Small intestine (tissue), 7 donors: ENCODE measurements at regions not wholly inside any gene's neighbourhood (a gene's known extent, or its start where the extent isn't known, plus 50 kb on each side); places are given as distances from the start of the nearest gene placed in this dataset.

ENCODE experiments used
- DNase-seq, 2 donors: peaks; one replicate each; pipeline versions ENCODE4 v3.0.0 to v3.0.0-alpha.2; 2013
- FAIRE-seq: peaks from 2 replicates; lab custom pipeline; 2012; peaks lifted over from hg19 to GRCh38; lab: Jason Lieb, UNC
- H3K27ac ChIP-seq, 3 donors: one replicate each; pipeline ENCODE4 v1.5.1; 2013; ENCODE audit warnings: low read length in 2 of 3, mild to moderate bottlenecking in 2 of 3, control low read depth in 1 of 3, inconsistent platforms in 1 of 3, low read depth in 1 of 3, moderate library complexity in 1 of 3
- H3K27me3 ChIP-seq, 3 donors: one replicate each; pipeline ENCODE4 v1.6.1; 2013; ENCODE audit warnings: low read length in 3 of 3, inconsistent platforms in 1 of 3; ENCODE audit not compliant: control insufficient read depth in 3 of 3, insufficient read depth in 3 of 3
- H3K36me3 ChIP-seq, 3 donors: one replicate each; pipeline ENCODE4 v1.6.1; 2013; ENCODE audit warnings: low read length in 3 of 3, inconsistent platforms in 1 of 3, low read depth in 1 of 3, mild to moderate bottlenecking in 1 of 3, moderate library complexity in 1 of 3; ENCODE audit not compliant: control insufficient read depth in 3 of 3, insufficient read depth in 2 of 3
- H3K4me1 ChIP-seq, 3 donors: one replicate each; pipeline ENCODE4 v1.6.1; 2013; ENCODE audit warnings: low read length in 2 of 3, inconsistent platforms in 1 of 3, low read depth in 1 of 3, mild to moderate bottlenecking in 1 of 3, moderate library complexity in 1 of 3; ENCODE audit not compliant: control insufficient read depth in 3 of 3, insufficient read depth in 2 of 3
- H3K4me3 ChIP-seq, 3 donors: one replicate each; pipeline ENCODE4 v1.5.1; 2013; ENCODE audit warnings: low read length in 3 of 3, control low read depth in 1 of 3, inconsistent platforms in 1 of 3, low read depth in 1 of 3, mild to moderate bottlenecking in 1 of 3, moderate library complexity in 1 of 3
- H3K9me3 ChIP-seq, 2 donors: one replicate each; pipeline ENCODE4 v1.6.1; 2013; ENCODE audit warnings: low read depth in 1 of 2, low read length in 1 of 2; ENCODE audit not compliant: control insufficient read depth in 2 of 2, insufficient read depth in 1 of 2
- WGBS, 3 donors: extraction: QIAGEN DNeasy Blood & Tissue Kit; methylation state at CpG; one replicate each; pipeline ENCODE4 v1.1.7; 2013; 5-methylcytosine and 5-hydroxymethylcytosine counted together
- donor health status: healthy with polysubstance abuse.
- donor health status: control.
- donor health status: control.
- donor health status: Bipolar disorder and iron deficiency.
- donor health status: healthy.

DNA sequence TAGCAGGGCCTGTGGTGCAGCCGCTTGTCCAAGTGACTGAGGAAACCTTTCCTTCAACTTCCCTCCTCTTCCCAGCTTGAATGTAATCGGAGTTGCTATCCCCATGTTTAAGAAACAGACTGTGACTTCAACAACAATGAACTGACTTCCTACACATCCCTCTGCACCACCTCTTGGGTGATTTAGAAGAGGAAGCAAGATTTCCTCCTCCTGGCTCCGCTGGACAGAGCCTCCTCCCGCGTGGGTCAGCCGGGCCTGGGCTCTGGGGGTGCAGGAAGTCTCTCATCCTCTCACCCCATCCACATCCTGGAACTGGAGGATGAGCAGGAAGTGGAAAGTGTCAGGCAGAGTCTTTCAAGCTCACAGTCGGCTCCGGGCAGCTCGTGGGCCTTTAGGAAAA is 84.3 kb downstream of the GATA6 start:
- no peak overlapping the region for H3K27ac ChIP-seq
- no peak overlapping the region for H3K4me3 ChIP-seq
- H3K9me3 ChIP-seq, result no peaks in the 10 kb centered on the region
- WGBS, 3 donors, result 39 to 62% (median 58%) methylated on average over 9 of the region's 9 CpGs
- FAIRE-seq (no peak), DNase-seq (no peak)
- H3K4me1 ChIP-seq, result peaks cover 0 to 6% (median 0%) of the 10 kb centered on the region in 3 donors
- no peaks in the 10 kb centered on the region for H3K36me3 ChIP-seq
- H3K27me3 ChIP-seq, result no peaks in the 10 kb centered on the region

DNA sequence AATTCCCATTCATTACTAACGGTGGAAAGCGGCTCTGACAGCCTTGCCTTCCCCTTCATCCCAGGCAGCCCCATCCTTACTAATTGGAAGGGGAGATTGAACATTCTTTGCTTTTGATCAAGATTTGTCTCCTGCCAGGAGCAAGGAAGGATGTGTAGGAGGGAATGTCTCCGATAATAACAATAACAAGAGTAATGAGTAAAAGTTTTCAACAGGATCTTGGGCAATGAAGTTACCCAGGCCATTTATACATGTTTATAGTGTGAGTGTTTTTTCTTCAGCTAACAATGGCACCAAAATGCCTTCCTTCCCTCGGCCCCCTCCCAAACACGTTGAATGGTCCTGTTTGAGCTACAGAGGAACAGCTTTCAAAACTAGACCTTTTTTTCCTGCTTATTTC is 83.8 kb downstream of the GATA6 start:
- H3K9me3 ChIP-seq, result no peaks in the 10 kb centered on the region
- peaks cover 0 to 6% (median 0%) of the 10 kb centered on the region in 3 donors for H3K4me1 ChIP-seq
- H3K27me3 ChIP-seq, result no peaks in the 10 kb centered on the region
- no peaks in the 10 kb centered on the region for H3K36me3 ChIP-seq
- WGBS, 3 donors, result 69 to 92% (median 86%) methylated on average over 5 of the region's 5 CpGs
- DNase-seq (no peak), FAIRE-seq (no peak)
- no peak overlapping the region for H3K27ac ChIP-seq
- no peak overlapping the region for H3K4me3 ChIP-seq
